HUES6 (cell line): ENCODE measurements at regions not wholly inside any gene's neighbourhood (a gene's known extent, or its start where the extent isn't known, plus 50 kb on each side); places are given as distances from the start of the nearest gene placed in this dataset.
"Not testable (repeated sequence)": the region's sequence is repeated elsewhere in the genome, so short reads cannot be mapped to it uniquely, and the experiment has no call there.

ENCODE experiments used
- H3K27ac ChIP-seq: 2 replicates; pipeline ENCODE4 v1.7.0; 2013; ENCODE audit warnings: low read depth, mild to moderate bottlenecking, low read length, inconsistent platforms
- H3K27me3 ChIP-seq: 2 replicates; pipeline ENCODE4 v1.6.1; 2013; ENCODE audit warnings: low read length; ENCODE audit not compliant: control insufficient read depth, insufficient read depth
- H3K36me3 ChIP-seq: 2 replicates; pipeline ENCODE4 v1.6.1; 2013; ENCODE audit warnings: low read length; ENCODE audit not compliant: control insufficient read depth, insufficient read depth
- H3K4me1 ChIP-seq: 2 replicates; pipeline ENCODE4 v1.6.1; 2013; ENCODE audit warnings: low read length; ENCODE audit not compliant: control insufficient read depth, insufficient read depth
- H3K4me3 ChIP-seq: 2 replicates; pipeline ENCODE4 v1.5.1; 2013; ENCODE audit warnings: low read depth, low read length
- H3K9ac ChIP-seq: one replicate; pipeline ENCODE4 v1.6.1; 2013; ENCODE audit warnings: mild to moderate bottlenecking, low read length
- H3K9me3 ChIP-seq: 2 replicates; pipeline ENCODE4 v1.6.1; 2013; ENCODE audit warnings: low read depth, low read length; ENCODE audit not compliant: control insufficient read depth, insufficient read depth

DNA sequence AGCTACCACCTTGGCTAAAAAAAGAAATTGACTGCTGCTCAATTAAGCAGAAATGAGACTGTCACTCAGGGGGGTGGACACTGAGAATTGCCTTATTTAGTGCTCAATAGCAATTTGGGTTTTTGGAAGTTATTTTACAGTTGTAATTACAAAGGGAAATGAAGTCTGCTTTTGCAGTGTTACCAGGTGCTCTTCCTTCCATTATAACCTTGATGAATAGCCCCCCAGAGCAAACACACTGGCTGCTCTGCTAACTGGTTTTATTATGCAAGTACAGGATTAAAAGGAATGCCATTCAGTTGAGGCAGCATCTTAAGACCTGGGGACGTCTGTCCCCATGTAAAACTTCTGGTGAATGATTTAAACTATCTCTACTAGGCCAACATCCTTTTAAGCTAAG is 191.0 kb downstream of the EVX1 start:
- Histone ChIP-seq H3K9ac (no peak overlapping the region), H3K4me1 (peaks cover 28% of the 10 kb centered on the region), H3K4me3 (no peak overlapping the region), H3K27me3 (no peaks in the 10 kb centered on the region), H3K36me3 (no peaks in the 10 kb centered on the region), H3K27ac (no peak overlapping the region), H3K9me3 (no peaks in the 10 kb centered on the region)

DNA sequence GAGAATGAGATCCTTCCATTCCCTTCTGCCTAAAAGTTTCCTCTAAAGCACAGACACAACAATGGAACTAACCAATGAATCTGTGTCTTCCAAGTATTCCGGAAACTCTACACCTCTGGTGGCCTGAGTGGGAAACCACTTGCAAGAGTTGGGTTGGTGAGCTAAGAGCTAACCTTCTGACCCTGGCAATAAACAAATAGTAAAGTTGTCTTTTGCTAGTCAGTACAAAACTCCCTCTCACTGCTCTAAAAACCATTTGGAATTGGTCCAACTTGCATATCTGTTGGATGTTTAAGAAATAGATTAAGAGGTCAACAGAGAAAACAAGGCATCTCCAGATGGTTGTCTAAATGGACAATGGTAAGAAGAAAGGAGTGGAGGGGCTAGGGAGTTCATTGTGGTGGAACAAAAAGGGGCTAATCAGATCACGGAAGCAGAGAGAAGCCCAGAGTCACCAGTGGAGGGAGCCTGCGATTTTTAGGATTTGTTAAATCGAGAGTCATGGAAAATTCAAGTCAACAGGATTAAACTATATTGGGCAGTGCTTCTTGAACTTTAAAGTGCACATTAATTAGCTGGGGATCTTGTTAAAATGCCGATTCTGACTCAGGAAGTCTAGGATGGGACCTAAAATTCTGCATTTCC is 192.3 kb downstream of the EVX1 start:
- no peak overlapping the region for H3K9ac ChIP-seq
- no peak overlapping the region for H3K27ac ChIP-seq
- H3K4me1 ChIP-seq, result peaks cover 23% of the 10 kb centered on the region
- no peaks in the 10 kb centered on the region for H3K36me3 ChIP-seq
- H3K4me3 ChIP-seq, result no peak overlapping the region
- no peaks in the 10 kb centered on the region for H3K9me3 ChIP-seq
- H3K27me3 ChIP-seq, result no peaks in the 10 kb centered on the region

GRCh38 chr7:27435461-27435860 is 192.9 kb downstream of the EVX1 start:
- H3K4me1 ChIP-seq, result peaks cover 21% of the 10 kb centered on the region
- H3K9me3 ChIP-seq, result no peaks in the 10 kb centered on the region
- H3K27me3 ChIP-seq, result no peaks in the 10 kb centered on the region
- no peak overlapping the region for H3K9ac ChIP-seq
- no peak overlapping the region for H3K4me3 ChIP-seq
- no peak overlapping the region for H3K27ac ChIP-seq
- H3K36me3 ChIP-seq, result no peaks in the 10 kb centered on the region

DNA sequence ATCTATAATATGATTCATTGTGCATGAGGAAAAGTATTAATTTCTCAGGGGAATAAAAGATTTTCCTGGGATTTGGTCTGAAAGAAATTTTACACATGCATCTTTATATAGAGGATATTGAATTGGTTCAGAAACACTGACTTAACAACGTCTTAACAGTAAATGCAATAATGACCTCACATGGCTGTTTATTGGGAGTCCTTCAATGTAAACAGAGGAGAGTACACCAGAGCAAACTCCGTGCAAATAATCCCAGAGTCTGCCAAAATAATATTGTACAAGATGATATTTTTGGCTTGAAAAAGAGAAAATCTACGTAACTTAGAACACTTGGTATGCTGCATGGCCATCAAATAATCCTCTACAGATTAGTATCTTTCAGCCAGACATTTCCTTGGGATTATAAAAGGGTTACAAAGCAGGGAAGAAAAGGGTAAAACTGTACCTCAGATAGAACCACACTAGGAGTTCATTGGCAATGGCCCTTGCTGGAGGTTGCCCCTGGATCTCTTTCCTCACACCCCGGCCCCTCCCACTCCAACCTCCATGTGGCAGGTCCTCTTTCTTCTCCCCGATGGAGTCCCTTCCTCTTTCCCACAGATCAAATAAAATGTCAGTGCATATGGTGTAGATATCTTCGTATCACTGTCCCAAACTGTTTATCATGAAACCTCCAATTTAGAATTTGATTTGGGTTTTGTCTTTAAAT is 196.4 kb downstream of the EVX1 start:
- H3K4me1 ChIP-seq, result peaks cover 11% of the 10 kb centered on the region
- H3K27ac ChIP-seq, result no peak overlapping the region
- no peaks in the 10 kb centered on the region for H3K9me3 ChIP-seq
- H3K9ac ChIP-seq, result no peak overlapping the region
- no peak overlapping the region for H3K4me3 ChIP-seq
- H3K36me3 ChIP-seq, result no peaks in the 10 kb centered on the region
- H3K27me3 ChIP-seq, result no peaks in the 10 kb centered on the region

GRCh38 chr7:27442455-27442854 is 199.9 kb downstream of the EVX1 start:
- no peaks in the 10 kb centered on the region for H3K27me3 ChIP-seq
- no peak overlapping the region for H3K9ac ChIP-seq
- no peak overlapping the region for H3K27ac ChIP-seq
- H3K9me3 ChIP-seq, result no peaks in the 10 kb centered on the region
- no peak overlapping the region for H3K4me3 ChIP-seq
- H3K36me3 ChIP-seq, result no peaks in the 10 kb centered on the region
- no peaks in the 10 kb centered on the region for H3K4me1 ChIP-seq

DNA sequence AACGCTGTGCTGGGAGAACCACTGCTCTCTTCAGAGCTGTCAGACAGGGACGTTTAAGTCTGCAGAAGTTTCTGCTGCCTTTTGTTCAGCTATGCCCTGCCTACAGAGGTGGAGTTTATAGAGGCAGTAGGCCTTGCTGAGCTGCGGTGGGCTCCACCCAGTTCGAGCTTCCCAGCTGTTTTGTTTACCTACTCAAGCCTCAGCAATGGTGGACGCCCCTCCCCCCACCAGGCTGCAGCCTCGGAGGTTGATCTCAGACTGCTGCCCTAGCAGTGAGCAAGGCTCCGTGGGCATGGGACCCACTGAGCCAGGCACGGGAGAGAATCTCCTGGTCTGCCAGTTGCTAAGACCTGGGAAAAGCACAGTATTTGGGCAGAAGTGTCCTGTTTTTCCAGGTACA is 206.4 kb downstream of the EVX1 start:
- H3K4me1 ChIP-seq, result peaks cover 17% of the 10 kb centered on the region; the same call in 1 of the 2 replicates
- not testable (repeated sequence) for H3K9me3 ChIP-seq, H3K27ac ChIP-seq, H3K27me3 ChIP-seq, H3K36me3 ChIP-seq, H3K9ac ChIP-seq
- H3K4me3 ChIP-seq, result peak overlapping the region; percentile 55

DNA sequence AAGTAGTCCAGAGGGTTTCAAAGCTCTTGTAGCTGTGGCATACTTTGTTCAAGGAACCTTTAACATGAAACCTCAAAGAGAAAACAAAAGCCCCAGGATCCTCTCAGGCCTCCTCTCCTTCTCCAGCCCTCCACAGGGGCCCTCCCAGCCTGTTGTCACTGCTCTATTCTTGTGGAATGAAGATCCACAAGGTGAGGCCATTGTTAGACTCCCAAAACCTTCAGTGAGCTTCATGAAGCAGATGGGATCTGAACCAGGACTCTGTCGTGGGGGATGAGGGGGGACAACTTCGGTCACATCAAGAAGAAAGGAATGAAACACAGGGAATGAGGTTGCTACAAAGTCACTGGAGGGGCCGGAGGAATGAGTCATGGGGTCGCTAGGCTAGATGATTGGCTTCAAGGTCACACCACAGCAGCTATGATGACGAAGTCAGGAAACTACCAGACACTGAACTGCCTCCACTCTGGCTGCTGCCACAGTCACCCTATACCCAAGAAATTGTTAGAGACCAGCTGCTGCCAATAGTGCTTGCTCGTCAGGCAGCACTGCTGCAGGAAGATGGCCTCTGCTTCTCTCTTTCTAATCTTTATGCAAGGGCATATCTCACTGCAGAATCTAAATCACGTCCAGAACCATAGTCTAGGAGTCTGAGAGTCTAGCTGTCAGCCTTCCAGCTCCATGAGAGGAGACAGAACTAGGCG is 208.8 kb downstream of the HIBADH start:
- Histone ChIP-seq H3K9ac (no peak overlapping the region), H3K4me3 (no peak overlapping the region), H3K27ac (no peak overlapping the region), H3K27me3 (no peaks in the 10 kb centered on the region), H3K36me3 (no peaks in the 10 kb centered on the region), H3K4me1 (peaks cover 17% of the 10 kb centered on the region; the same call in 1 of the 2 replicates), H3K9me3 (no peaks in the 10 kb centered on the region)

- peaks cover 10% of the 10 kb centered on the region; the same call in 1 of the 2 replicates for H3K4me1 ChIP-seq
- not testable (repeated sequence) for H3K36me3 ChIP-seq, H3K9me3 ChIP-seq, H3K27ac ChIP-seq, H3K27me3 ChIP-seq, H3K9ac ChIP-seq, H3K4me3 ChIP-seq
These were observed 205.6 kb downstream of the HIBADH start for GRCh38 chr7:27457120-27457519.

GRCh38 chr7:27457603-27458565 is 204.8 kb downstream of the HIBADH start:
- H3K4me3 ChIP-seq, H3K9ac ChIP-seq, H3K36me3 ChIP-seq, H3K9me3 ChIP-seq, H3K27me3 ChIP-seq, H3K27ac ChIP-seq: not testable (repeated sequence)
- H3K4me1 ChIP-seq, result peaks cover 10% of the 10 kb centered on the region; the same call in 1 of the 2 replicates

DNA sequence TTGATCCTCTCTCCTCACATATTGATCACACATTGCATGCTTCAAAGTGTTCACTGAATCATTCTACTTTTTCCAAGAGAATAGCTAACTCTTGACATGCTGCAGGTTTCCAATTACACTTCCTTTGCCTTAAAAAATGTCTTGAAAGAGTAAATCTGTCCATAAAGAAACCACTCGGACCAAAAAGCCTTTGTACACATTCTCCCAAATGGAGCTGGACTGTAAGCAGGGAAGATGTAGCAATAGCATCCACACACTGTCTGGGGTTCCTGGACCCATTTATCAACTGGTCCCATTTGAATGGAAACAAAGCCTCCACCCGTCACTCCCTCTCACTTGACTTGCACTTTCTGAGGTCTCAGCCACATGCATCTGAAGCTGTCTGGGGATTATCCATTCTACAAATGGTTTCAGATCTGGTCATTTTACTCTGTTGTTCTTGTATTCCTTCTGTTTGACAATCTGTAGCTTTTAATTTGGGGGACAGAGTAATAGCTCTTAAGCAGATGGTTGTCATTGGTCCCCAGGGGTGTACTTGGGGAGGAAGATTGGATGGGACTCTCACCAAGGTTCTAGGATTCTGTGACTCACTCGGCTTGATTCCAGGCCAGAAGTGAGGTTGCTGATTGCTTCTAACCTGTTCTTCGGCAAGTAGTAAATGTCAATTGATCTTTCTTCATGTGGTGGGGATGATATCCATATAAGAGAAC is 203.5 kb downstream of the HIBADH start:
- no peak overlapping the region for H3K9ac ChIP-seq
- no peaks in the 10 kb centered on the region for H3K36me3 ChIP-seq
- H3K4me3 ChIP-seq, result no peak overlapping the region
- H3K9me3 ChIP-seq, result no peaks in the 10 kb centered on the region
- H3K27ac ChIP-seq, result no peak overlapping the region
- peaks cover 3% of the 10 kb centered on the region; the same call in 1 of the 2 replicates for H3K4me1 ChIP-seq
- H3K27me3 ChIP-seq, result no peaks in the 10 kb centered on the region
